ENCODE measurements at regions not wholly inside any gene's neighbourhood (a gene's known extent, or its start where the extent isn't known, plus 50 kb on each side); places are given as distances from the start of the nearest gene placed in this dataset.
"Not testable (repeated sequence)": the region's sequence is repeated elsewhere in the genome, so short reads cannot be mapped to it uniquely, and the experiment has no call there.

- H3K9me3 Mint-ChIP-seq = peaks cover 11% of the 10 kb centered on the region
- not testable (repeated sequence) for H3K27ac Mint-ChIP-seq; H3K4me3 Mint-ChIP-seq; DNase-seq (ENCODE audit: low spot score); H3K27me3 Mint-ChIP-seq (ENCODE audit: low read depth); H3K4me1 Mint-ChIP-seq (ENCODE audit: low read depth); H3K36me3 Mint-ChIP-seq (ENCODE audit: low read depth)
Observed at GRCh38 chrX:5666689-5667088, 562.0 kb downstream of the NLGN4X start.

- peaks cover 9% of the 10 kb centered on the region for H3K9me3 Mint-ChIP-seq
- no peaks in the 10 kb centered on the region for H3K27me3 Mint-ChIP-seq (ENCODE audit: low read depth)
- H3K27ac Mint-ChIP-seq = no peak overlapping the region
- DNase-seq (ENCODE audit: low spot score) = no peak
- H3K36me3 Mint-ChIP-seq (ENCODE audit: low read depth) = no peaks in the 10 kb centered on the region
- H3K4me1 Mint-ChIP-seq (ENCODE audit: low read depth) = no peaks in the 10 kb centered on the region
- no peak overlapping the region for H3K4me3 Mint-ChIP-seq
Observed at GRCh38 chrX:5656544-5656943, 572.1 kb downstream of the NLGN4X start.

GRCh38 chrX:5650904-5651303 is 577.8 kb downstream of the NLGN4X start:
- DNase-seq (ENCODE audit: low spot score) = no peak
- H3K4me1 Mint-ChIP-seq (ENCODE audit: low read depth) = no peaks in the 10 kb centered on the region
- no peak overlapping the region for H3K4me3 Mint-ChIP-seq
- no peaks in the 10 kb centered on the region for H3K36me3 Mint-ChIP-seq (ENCODE audit: low read depth)
- H3K27me3 Mint-ChIP-seq (ENCODE audit: low read depth) = no peaks in the 10 kb centered on the region
- peaks cover 13% of the 10 kb centered on the region for H3K9me3 Mint-ChIP-seq
- H3K27ac Mint-ChIP-seq = no peak overlapping the region

GRCh38 chrX:5648941-5649568 is 579.6 kb downstream of the NLGN4X start:
- no peak overlapping the region for H3K4me3 Mint-ChIP-seq
- no peak overlapping the region for H3K27ac Mint-ChIP-seq
- H3K27me3 Mint-ChIP-seq (ENCODE audit: low read depth) = no peaks in the 10 kb centered on the region
- no peak for DNase-seq (ENCODE audit: low spot score)
- H3K36me3 Mint-ChIP-seq (ENCODE audit: low read depth) = no peaks in the 10 kb centered on the region
- H3K4me1 Mint-ChIP-seq (ENCODE audit: low read depth) = no peaks in the 10 kb centered on the region
- H3K9me3 Mint-ChIP-seq = peaks cover 8% of the 10 kb centered on the region

- H3K27ac Mint-ChIP-seq = no peak overlapping the region
- H3K9me3 Mint-ChIP-seq = peaks cover 8% of the 10 kb centered on the region
- DNase-seq (ENCODE audit: low spot score) = no peak
- no peaks in the 10 kb centered on the region for H3K27me3 Mint-ChIP-seq (ENCODE audit: low read depth)
- H3K4me1 Mint-ChIP-seq (ENCODE audit: low read depth) = no peaks in the 10 kb centered on the region
- no peak overlapping the region for H3K4me3 Mint-ChIP-seq
- no peaks in the 10 kb centered on the region for H3K36me3 Mint-ChIP-seq (ENCODE audit: low read depth)
Observed at GRCh38 chrX:5646818-5647217, 581.8 kb downstream of the NLGN4X start.

GRCh38 chrX:5644776-5645175 is 583.9 kb downstream of the NLGN4X start:
- Mint-ChIP-seq H3K9me3 (peaks cover 8% of the 10 kb centered on the region), H3K4me1 (ENCODE audit: low read depth) (no peaks in the 10 kb centered on the region), H3K27ac (no peak overlapping the region), H3K36me3 (ENCODE audit: low read depth) (no peaks in the 10 kb centered on the region), H3K4me3 (no peak overlapping the region), H3K27me3 (ENCODE audit: low read depth) (no peaks in the 10 kb centered on the region)
- DNase-seq (ENCODE audit: low spot score) = no peak

GRCh38 chrX:5640071-5640470 is 588.6 kb downstream of the NLGN4X start:
- Mint-ChIP-seq H3K4me3 (no peak overlapping the region), H3K4me1 (ENCODE audit: low read depth) (no peaks in the 10 kb centered on the region), H3K36me3 (ENCODE audit: low read depth) (no peaks in the 10 kb centered on the region), H3K9me3 (no peaks in the 10 kb centered on the region), H3K27me3 (ENCODE audit: low read depth) (no peaks in the 10 kb centered on the region), H3K27ac (no peak overlapping the region)
- DNase-seq (ENCODE audit: low spot score) = no peak

GRCh38 chrX:5638572-5638971 is 590.1 kb downstream of the NLGN4X start:
- Mint-ChIP-seq H3K4me3 (no peak overlapping the region), H3K27me3 (ENCODE audit: low read depth) (no peaks in the 10 kb centered on the region), H3K4me1 (ENCODE audit: low read depth) (no peaks in the 10 kb centered on the region), H3K27ac (no peak overlapping the region), H3K9me3 (no peaks in the 10 kb centered on the region), H3K36me3 (ENCODE audit: low read depth) (no peaks in the 10 kb centered on the region)
- DNase-seq (ENCODE audit: low spot score) = no peak

- no peak for DNase-seq (ENCODE audit: low spot score)
- Mint-ChIP-seq H3K9me3 (peaks cover under 1% of the 10 kb centered on the region), H3K27ac (no peak overlapping the region), H3K4me3 (no peak overlapping the region), H3K36me3 (ENCODE audit: low read depth) (no peaks in the 10 kb centered on the region), H3K4me1 (ENCODE audit: low read depth) (no peaks in the 10 kb centered on the region), H3K27me3 (ENCODE audit: low read depth) (no peaks in the 10 kb centered on the region)
Observed at GRCh38 chrX:5632887-5633286, 595.8 kb downstream of the NLGN4X start.

GRCh38 chrX:5632061-5632614 is 596.5 kb downstream of the NLGN4X start:
- no peaks in the 10 kb centered on the region for H3K4me1 Mint-ChIP-seq (ENCODE audit: low read depth)
- no peak overlapping the region for H3K4me3 Mint-ChIP-seq
- H3K27ac Mint-ChIP-seq = no peak overlapping the region
- H3K27me3 Mint-ChIP-seq (ENCODE audit: low read depth) = no peaks in the 10 kb centered on the region
- H3K36me3 Mint-ChIP-seq (ENCODE audit: low read depth) = no peaks in the 10 kb centered on the region
- peaks cover 4% of the 10 kb centered on the region for H3K9me3 Mint-ChIP-seq
- no peak for DNase-seq (ENCODE audit: low spot score)

- no peak overlapping the region for H3K4me3 Mint-ChIP-seq
- H3K36me3 Mint-ChIP-seq (ENCODE audit: low read depth) = no peaks in the 10 kb centered on the region
- H3K4me1 Mint-ChIP-seq (ENCODE audit: low read depth) = no peaks in the 10 kb centered on the region
- peaks cover 11% of the 10 kb centered on the region for H3K9me3 Mint-ChIP-seq
- no peaks in the 10 kb centered on the region for H3K27me3 Mint-ChIP-seq (ENCODE audit: low read depth)
- no peak overlapping the region for H3K27ac Mint-ChIP-seq
- DNase-seq (ENCODE audit: low spot score) = no peak
Observed at GRCh38 chrX:5617666-5618065, 611.0 kb downstream of the NLGN4X start.

- Mint-ChIP-seq H3K27me3 (ENCODE audit: low read depth) (no peaks in the 10 kb centered on the region), H3K36me3 (ENCODE audit: low read depth) (no peaks in the 10 kb centered on the region), H3K9me3 (no peaks in the 10 kb centered on the region), H3K4me3 (no peak overlapping the region), H3K4me1 (ENCODE audit: low read depth) (no peaks in the 10 kb centered on the region), H3K27ac (no peak overlapping the region)
- DNase-seq (ENCODE audit: low spot score) = no peak
Observed at GRCh38 chrX:5595570-5595969, 633.1 kb downstream of the NLGN4X start.

GRCh38 chrX:5586726-5587125 is 641.9 kb downstream of the NLGN4X start:
- Mint-ChIP-seq H3K36me3 (ENCODE audit: low read depth) (no peaks in the 10 kb centered on the region), H3K27ac (no peak overlapping the region), H3K9me3 (peaks cover 7% of the 10 kb centered on the region), H3K4me3 (no peak overlapping the region), H3K4me1 (ENCODE audit: low read depth) (no peaks in the 10 kb centered on the region), H3K27me3 (ENCODE audit: low read depth) (no peaks in the 10 kb centered on the region)
- DNase-seq (ENCODE audit: low spot score) = no peak

GRCh38 chrX:5575407-5575806 is 653.3 kb downstream of the NLGN4X start:
- Mint-ChIP-seq H3K27ac (no peak overlapping the region), H3K4me3 (no peak overlapping the region), H3K9me3 (peaks cover 10% of the 10 kb centered on the region), H3K4me1 (ENCODE audit: low read depth) (no peaks in the 10 kb centered on the region), H3K27me3 (ENCODE audit: low read depth) (no peaks in the 10 kb centered on the region), H3K36me3 (ENCODE audit: low read depth) (no peaks in the 10 kb centered on the region)
- DNase-seq (ENCODE audit: low spot score) = no peak

- H3K4me3 Mint-ChIP-seq = no peak overlapping the region
- no peak overlapping the region for H3K27ac Mint-ChIP-seq
- DNase-seq (ENCODE audit: low spot score) = no peak
- H3K9me3 Mint-ChIP-seq = peaks cover 6% of the 10 kb centered on the region
- H3K4me1 Mint-ChIP-seq (ENCODE audit: low read depth) = no peaks in the 10 kb centered on the region
- no peaks in the 10 kb centered on the region for H3K27me3 Mint-ChIP-seq (ENCODE audit: low read depth)
- no peaks in the 10 kb centered on the region for H3K36me3 Mint-ChIP-seq (ENCODE audit: low read depth)
Observed at GRCh38 chrX:5568934-5569333, 659.7 kb downstream of the NLGN4X start.
